ENCODE measurements at regions not wholly inside any gene's neighbourhood (a gene's known extent, or its start where the extent isn't known, plus 50 kb on each side); places are given as distances from the start of the nearest gene placed in this dataset.

GRCh38 chr4:166259081-166259480 lies 386.0 kb downstream of the TLL1 start:
- DNase-seq (ENCODE audit: extremely low read depth, insufficient read length): no peak
- TF ChIP-seq CTCF (IDR thresholded peaks at IDR 0.05; ENCODE audit: insufficient read depth, low read length, poor library complexity, severe bottlenecking): no peak
- Histone ChIP-seq H3K4me3 (replicated peaks; ENCODE audit: low read depth, low read length) (no peak overlapping the region), H3K36me3 (ENCODE audit: control insufficient read depth, insufficient read depth, low read length) (no peaks in the 10 kb centered on the region), H3K27me3 (replicated peaks; ENCODE audit: control insufficient read depth, insufficient read depth, low read length) (no peaks in the 10 kb centered on the region)

- H3K4me3 ChIP-seq (replicated peaks; ENCODE audit: low read depth, low read length): no peak overlapping the region
- TF ChIP-seq CTCF (IDR thresholded peaks at IDR 0.05; ENCODE audit: insufficient read depth, low read length, poor library complexity, severe bottlenecking): no peak
- no peaks in the 10 kb centered on the region for H3K36me3 ChIP-seq (ENCODE audit: control insufficient read depth, insufficient read depth, low read length)
- H3K27me3 ChIP-seq (replicated peaks; ENCODE audit: control insufficient read depth, insufficient read depth, low read length): no peaks in the 10 kb centered on the region
- DNase-seq (ENCODE audit: extremely low read depth, insufficient read length): no peak
Measured at GRCh38 chr4:166274136-166274761, 401.2 kb downstream of the TLL1 start.

GRCh38 chr4:166274775-166275174 lies 401.7 kb downstream of the TLL1 start:
- no peak for TF ChIP-seq CTCF (IDR thresholded peaks at IDR 0.05; ENCODE audit: insufficient read depth, low read length, poor library complexity, severe bottlenecking)
- Histone ChIP-seq H3K27me3 (replicated peaks; ENCODE audit: control insufficient read depth, insufficient read depth, low read length) (no peaks in the 10 kb centered on the region), H3K4me3 (replicated peaks; ENCODE audit: low read depth, low read length) (no peak overlapping the region), H3K36me3 (ENCODE audit: control insufficient read depth, insufficient read depth, low read length) (no peaks in the 10 kb centered on the region)
- DNase-seq (ENCODE audit: extremely low read depth, insufficient read length): no peak

- Histone ChIP-seq H3K36me3 (ENCODE audit: control insufficient read depth, insufficient read depth, low read length) (no peaks in the 10 kb centered on the region), H3K4me3 (replicated peaks; ENCODE audit: low read depth, low read length) (no peak overlapping the region), H3K27me3 (replicated peaks; ENCODE audit: control insufficient read depth, insufficient read depth, low read length) (no peaks in the 10 kb centered on the region)
- no peak for TF ChIP-seq CTCF (IDR thresholded peaks at IDR 0.05; ENCODE audit: insufficient read depth, low read length, poor library complexity, severe bottlenecking)
- no peak for DNase-seq (ENCODE audit: extremely low read depth, insufficient read length)
Measured at GRCh38 chr4:166277401-166277800, 404.4 kb downstream of the TLL1 start.

- H3K4me3 ChIP-seq (replicated peaks; ENCODE audit: low read depth, low read length): no peak overlapping the region
- no peak for TF ChIP-seq CTCF (IDR thresholded peaks at IDR 0.05; ENCODE audit: insufficient read depth, low read length, poor library complexity, severe bottlenecking)
- no peaks in the 10 kb centered on the region for H3K27me3 ChIP-seq (replicated peaks; ENCODE audit: control insufficient read depth, insufficient read depth, low read length)
- DNase-seq (ENCODE audit: extremely low read depth, insufficient read length): no peak
- no peaks in the 10 kb centered on the region for H3K36me3 ChIP-seq (ENCODE audit: control insufficient read depth, insufficient read depth, low read length)
Measured at GRCh38 chr4:166277853-166278252, 404.8 kb downstream of the TLL1 start.

GRCh38 chr4:166279261-166279660 lies 406.2 kb downstream of the TLL1 start:
- no peak for TF ChIP-seq CTCF (IDR thresholded peaks at IDR 0.05; ENCODE audit: insufficient read depth, low read length, poor library complexity, severe bottlenecking)
- Histone ChIP-seq H3K27me3 (replicated peaks; ENCODE audit: control insufficient read depth, insufficient read depth, low read length) (no peaks in the 10 kb centered on the region), H3K36me3 (ENCODE audit: control insufficient read depth, insufficient read depth, low read length) (no peaks in the 10 kb centered on the region), H3K4me3 (replicated peaks; ENCODE audit: low read depth, low read length) (no peak overlapping the region)
- DNase-seq (ENCODE audit: extremely low read depth, insufficient read length): no peak

Measured in GM06990 (cell line).